ENCODE measurements at regions not wholly inside any gene's neighbourhood (a gene's known extent, or its start where the extent isn't known, plus 50 kb on each side); places are given as distances from the start of the nearest gene placed in this dataset.

DNA sequence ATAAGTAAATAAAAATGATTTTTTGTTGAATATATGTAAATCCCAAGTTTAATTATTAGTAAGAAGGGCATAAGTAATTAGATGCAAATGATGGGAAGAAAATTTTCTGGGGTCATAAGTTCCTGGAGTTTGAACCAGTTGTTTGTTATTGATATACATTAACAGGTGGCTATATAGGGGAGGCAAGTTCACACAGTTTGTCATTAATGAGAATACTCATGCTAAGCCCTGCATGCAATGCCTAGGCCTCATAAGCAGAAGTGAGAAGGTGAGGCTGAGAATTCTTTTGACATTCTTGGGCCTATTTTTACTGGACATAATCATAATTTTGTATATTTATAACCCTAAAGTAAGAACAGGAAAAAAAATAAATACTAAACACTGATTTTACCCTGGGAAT lies 1210.7 kb upstream of the PCDH9 start:
- no peak overlapping the region for H3K4me3 ChIP-seq (IDR thresholded peaks at IDR 0.05; ENCODE audit: insufficient read depth, low read depth, low read length)
- H3K27ac ChIP-seq: no peak overlapping the region
- no peaks in the 10 kb centered on the region for H3K4me1 ChIP-seq (ENCODE audit: low read depth, poor library complexity, severe bottlenecking)
- no peak overlapping the region for H2AFZ ChIP-seq (ENCODE audit: low read depth)
- no peaks in the 10 kb centered on the region for H4K20me1 ChIP-seq (ENCODE audit: insufficient read depth)
- no peaks in the 10 kb centered on the region for H3K27me3 ChIP-seq (ENCODE audit: insufficient read depth, low read depth)
- TF ChIP-seq, protein P1, sequence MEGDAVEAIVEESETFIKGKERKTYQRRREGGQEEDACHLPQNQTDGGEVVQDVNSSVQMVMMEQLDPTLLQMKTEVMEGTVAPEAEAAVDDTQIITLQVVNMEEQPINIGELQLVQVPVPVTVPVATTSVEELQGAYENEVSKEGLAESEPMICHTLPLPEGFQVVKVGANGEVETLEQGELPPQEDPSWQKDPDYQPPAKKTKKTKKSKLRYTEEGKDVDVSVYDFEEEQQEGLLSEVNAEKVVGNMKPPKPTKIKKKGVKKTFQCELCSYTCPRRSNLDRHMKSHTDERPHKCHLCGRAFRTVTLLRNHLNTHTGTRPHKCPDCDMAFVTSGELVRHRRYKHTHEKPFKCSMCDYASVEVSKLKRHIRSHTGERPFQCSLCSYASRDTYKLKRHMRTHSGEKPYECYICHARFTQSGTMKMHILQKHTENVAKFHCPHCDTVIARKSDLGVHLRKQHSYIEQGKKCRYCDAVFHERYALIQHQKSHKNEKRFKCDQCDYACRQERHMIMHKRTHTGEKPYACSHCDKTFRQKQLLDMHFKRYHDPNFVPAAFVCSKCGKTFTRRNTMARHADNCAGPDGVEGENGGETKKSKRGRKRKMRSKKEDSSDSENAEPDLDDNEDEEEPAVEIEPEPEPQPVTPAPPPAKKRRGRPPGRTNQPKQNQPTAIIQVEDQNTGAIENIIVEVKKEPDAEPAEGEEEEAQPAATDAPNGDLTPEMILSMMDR (conservative IDR thresholded peaks at IDR 0.05; ENCODE audit: low read depth, low read length): no peak
- H3K4me2 ChIP-seq: no peak overlapping the region
- no peak overlapping the region for H3K9ac ChIP-seq
- no peaks in the 10 kb centered on the region for H3K79me2 ChIP-seq (ENCODE audit: insufficient read depth, low read depth)
- H3K36me3 ChIP-seq (ENCODE audit: insufficient read depth): no peaks in the 10 kb centered on the region

DNA sequence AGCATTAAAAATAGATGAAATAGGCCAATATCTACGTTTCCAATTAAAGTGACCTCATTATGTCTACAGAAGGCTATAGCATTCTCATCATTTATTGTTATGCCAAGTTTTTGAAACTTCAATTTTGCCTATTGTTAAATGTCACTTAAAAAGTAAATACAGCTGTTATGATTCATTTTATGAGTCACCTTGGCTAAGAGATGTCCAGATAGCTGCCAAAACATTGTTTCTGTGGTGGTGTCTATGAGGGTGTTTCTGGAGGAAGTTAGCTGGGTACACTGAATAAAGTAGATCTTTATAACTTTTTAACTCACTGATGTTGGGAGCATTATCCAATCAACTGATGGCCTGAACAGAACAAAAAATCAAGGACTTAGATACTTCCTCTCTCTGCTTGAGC lies 1209.7 kb upstream of the PCDH9 start:
- H2AFZ ChIP-seq (ENCODE audit: low read depth): no peak overlapping the region
- H3K27ac ChIP-seq: no peak overlapping the region

DNA sequence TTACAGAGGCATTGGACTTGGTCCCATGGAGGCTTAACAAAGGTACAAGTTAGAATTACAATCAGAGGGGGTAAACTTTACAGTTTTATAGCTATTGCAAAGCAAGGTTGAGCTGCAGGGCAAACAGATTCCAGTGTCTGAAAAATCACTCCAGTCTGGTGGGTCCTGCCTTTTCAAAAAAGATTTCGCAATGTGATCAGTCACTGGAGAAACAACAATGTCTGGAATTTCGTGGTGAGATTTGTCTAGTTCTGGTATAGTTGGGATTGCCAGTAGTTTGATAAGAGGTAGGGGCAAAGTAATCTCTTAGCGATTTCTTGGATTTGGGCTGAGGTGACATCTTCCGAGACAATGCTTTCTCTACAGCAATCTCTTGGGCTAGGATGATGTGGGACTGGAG lies 1198.2 kb upstream of the PCDH9 start:
- H3K36me3 ChIP-seq (ENCODE audit: insufficient read depth): no peaks in the 10 kb centered on the region
- no peak overlapping the region for H3K9ac ChIP-seq
- H3K27me3 ChIP-seq (ENCODE audit: insufficient read depth, low read depth): no peaks in the 10 kb centered on the region
- H4K20me1 ChIP-seq (ENCODE audit: insufficient read depth): no peaks in the 10 kb centered on the region
- H3K79me2 ChIP-seq (ENCODE audit: insufficient read depth, low read depth): no peaks in the 10 kb centered on the region
- H2AFZ ChIP-seq (ENCODE audit: low read depth): no peak overlapping the region
- no peak overlapping the region for H3K4me2 ChIP-seq
- no peak overlapping the region for H3K4me3 ChIP-seq (IDR thresholded peaks at IDR 0.05; ENCODE audit: insufficient read depth, low read depth, low read length)
- H3K27ac ChIP-seq: no peak overlapping the region
- TF ChIP-seq, protein P1 (conservative IDR thresholded peaks at IDR 0.05; ENCODE audit: low read depth, low read length): no peak
- H3K4me1 ChIP-seq (ENCODE audit: low read depth, poor library complexity, severe bottlenecking): no peaks in the 10 kb centered on the region

More for the DNA sequence above, 1209.7 kb upstream of the PCDH9 start:
- Histone ChIP-seq H3K4me3 (IDR thresholded peaks at IDR 0.05; ENCODE audit: insufficient read depth, low read depth, low read length) (no peak overlapping the region), H3K79me2 (ENCODE audit: insufficient read depth, low read depth) (no peaks in the 10 kb centered on the region), H4K20me1 (ENCODE audit: insufficient read depth) (no peaks in the 10 kb centered on the region), H3K9ac (no peak overlapping the region), H3K4me1 (ENCODE audit: low read depth, poor library complexity, severe bottlenecking) (no peaks in the 10 kb centered on the region), H3K27me3 (ENCODE audit: insufficient read depth, low read depth) (no peaks in the 10 kb centered on the region), H3K36me3 (ENCODE audit: insufficient read depth) (no peaks in the 10 kb centered on the region), H3K4me2 (no peak overlapping the region)
- TF ChIP-seq, protein P1 (conservative IDR thresholded peaks at IDR 0.05; ENCODE audit: low read depth, low read length): no peak

DNA sequence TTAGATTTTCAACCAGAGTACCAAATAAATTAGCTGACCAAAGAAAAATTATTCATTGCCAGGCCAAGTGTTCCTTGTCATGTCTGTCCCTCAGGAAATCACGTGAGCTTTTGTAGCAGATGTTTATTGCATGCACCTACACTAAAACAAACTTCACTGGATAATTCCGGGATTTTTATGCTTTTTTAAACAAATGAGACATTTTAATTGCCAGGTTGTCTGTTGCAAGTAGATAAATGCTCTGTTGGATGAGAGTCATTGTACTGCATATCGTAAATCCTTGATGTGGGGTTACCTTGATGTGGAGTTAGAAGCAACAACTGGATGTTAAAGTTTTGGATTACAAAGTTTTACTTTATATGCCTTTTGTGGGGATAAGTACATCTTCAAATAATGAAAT lies 1187.7 kb upstream of the PCDH9 start:
- TF ChIP-seq, protein P1 (conservative IDR thresholded peaks at IDR 0.05; ENCODE audit: low read depth, low read length): no peak
- Histone ChIP-seq H3K79me2 (ENCODE audit: insufficient read depth, low read depth) (no peaks in the 10 kb centered on the region), H2AFZ (ENCODE audit: low read depth) (no peak overlapping the region), H3K4me2 (no peak overlapping the region), H3K27ac (no peak overlapping the region), H3K4me3 (IDR thresholded peaks at IDR 0.05; ENCODE audit: insufficient read depth, low read depth, low read length) (no peak overlapping the region), H3K27me3 (ENCODE audit: insufficient read depth, low read depth) (no peaks in the 10 kb centered on the region), H4K20me1 (ENCODE audit: insufficient read depth) (no peaks in the 10 kb centered on the region), H3K9ac (no peak overlapping the region), H3K4me1 (ENCODE audit: low read depth, poor library complexity, severe bottlenecking) (no peaks in the 10 kb centered on the region), H3K36me3 (ENCODE audit: insufficient read depth) (no peaks in the 10 kb centered on the region)
